T-cell (primary cell): ENCODE measurements at regions not wholly inside any gene's neighbourhood (a gene's known extent, or its start where the extent isn't known, plus 50 kb on each side); places are given as distances from the start of the nearest gene placed in this dataset.
"Not testable (repeated sequence)": the region's sequence is repeated elsewhere in the genome, so short reads cannot be mapped to it uniquely, and the experiment has no call there.

Source experiments
- ATAC-seq, 4 experiments: fragments of 200-7000 bp in 3 of 4; fragments of 150-1000 bp in 1 of 4; cut with Tn5 transposase; replicated peaks in 1 of 4; 1 replicate in 3 of 4; 2 replicates in 1 of 4; pipeline ENCODE4 v1.10.0; 2021; ENCODE audit warnings: moderate library complexity in 3 of 4, mild to moderate bottlenecking in 2 of 4, moderate number of reproducible peaks in 1 of 4
- CTCF ChIA-PET, 2 donors: fragments of 300-600 bp; sonication (Branson Sonifier 250); formaldehyde crosslinking; loops; one replicate each; lab custom pipeline; 2022; ENCODE audit warnings: antibody characterized with exemption in 2 of 2; lab: Charles Lee
- POLR2A ChIA-PET, 2 donors: fragments of 300-600 bp; sonication (Branson Sonifier 250); formaldehyde crosslinking; loops; one replicate each; lab custom pipeline; 2022; ENCODE audit warnings: antibody characterized with exemption in 2 of 2; lab: Charles Lee
- DNase-seq, 35 experiments: peaks; one replicate each; pipeline versions ENCODE4 v3.0.0 to v3.0.0-alpha.2; 2013 to 2023
- H3K27ac ChIP-seq: one replicate; pipeline ENCODE4 v1.5.1; 2013; ENCODE audit warnings: low read length
- H3K27me3 ChIP-seq, 2 experiments: replicated peaks in 1 of 2; 1 replicate in 1 of 2; 2 replicates in 1 of 2; pipeline versions ENCODE4 v1.6.1 to v1.7.0; 2013; ENCODE audit warnings: low read length in 1 of 2, mixed read lengths in 1 of 2; ENCODE audit not compliant: control insufficient read depth in 2 of 2, insufficient read depth in 2 of 2; ENCODE audit errors: extremely low read depth in 1 of 2
- H3K36me3 ChIP-seq, 2 donors: 1 replicate in 1 of 2; 2 replicates in 1 of 2; pipeline versions ENCODE4 v1.6.1 to v1.7.0; 2013; ENCODE audit warnings: low read length in 1 of 2; ENCODE audit not compliant: control insufficient read depth in 2 of 2, insufficient read depth in 1 of 2; ENCODE audit errors: extremely low read depth in 1 of 2
- H3K4me1 ChIP-seq, 2 experiments: 1 replicate in 1 of 2; 2 replicates in 1 of 2; pipeline versions ENCODE4 v1.6.1 to v1.7.0; 2013; ENCODE audit warnings: low read length in 2 of 2, mixed read lengths in 1 of 2; ENCODE audit not compliant: insufficient read depth in 2 of 2, control insufficient read depth in 1 of 2; ENCODE audit errors: extremely low read depth in 1 of 2
- H3K4me3 ChIP-seq, 2 donors: 1 replicate in 1 of 2; 2 replicates in 1 of 2; pipeline versions ENCODE4 v1.5.1 to v1.7.0; 2013; ENCODE audit warnings: mild to moderate bottlenecking in 2 of 2, low read length in 1 of 2, moderate library complexity in 1 of 2; ENCODE audit not compliant: control insufficient read depth in 1 of 2; ENCODE audit errors: extremely low read depth in 1 of 2
- H3K9me3 ChIP-seq: 2 replicates; pipeline ENCODE4 v1.7.0; 2013
- H3K27ac Mint-ChIP-seq, 2 donors: one replicate each; pipeline ENCODE4 v1.8.0; 2020 to 2021; ENCODE audit warnings: mild to moderate bottlenecking in 2 of 2, mixed read lengths in 2 of 2
- H3K27me3 Mint-ChIP-seq, 2 donors: one replicate each; pipeline ENCODE4 v1.8.0; 2021 to 2022; ENCODE audit warnings: mixed read lengths in 2 of 2
- H3K36me3 Mint-ChIP-seq: one replicate; pipeline ENCODE4 v1.8.0; 2021; ENCODE audit warnings: mixed read lengths
- H3K4me1 Mint-ChIP-seq, 3 donors: one replicate each; pipeline ENCODE4 v1.8.0; 2020 to 2022; ENCODE audit warnings: mixed read lengths in 3 of 3, mild to moderate bottlenecking in 1 of 3
- H3K4me3 Mint-ChIP-seq, 3 donors: one replicate each; pipeline ENCODE4 v1.8.0; 2020 to 2022; ENCODE audit warnings: mild to moderate bottlenecking in 3 of 3, mixed read lengths in 3 of 3, moderate library complexity in 3 of 3
- H3K9me3 Mint-ChIP-seq, 3 donors: one replicate each; pipeline ENCODE4 v1.8.0; 2020 to 2022; ENCODE audit warnings: mixed read lengths in 3 of 3
- WGBS: methylation state at CpG from one replicate; pipeline ENCODE4 v1.1.5; 2013; ENCODE audit warnings: missing lambda C conversion rate; ENCODE audit not compliant: insufficient coverage; 5-methylcytosine and 5-hydroxymethylcytosine counted together

GRCh38 chr17:51427323-51427811 is 167.0 kb downstream of the UTP18 start:
- Histone ChIP-seq H3K9me3 (no peaks in the 10 kb centered on the region), H3K27me3 (peaks cover 0 to 3% of the 10 kb centered on the region in 2 experiments), H3K4me3 (peak overlapping the region in 1 of 2 donors; percentile 32), H3K36me3 (no peaks in the 10 kb centered on the region), H3K27ac (peak overlapping the region; percentile 81), H3K4me1 (peaks cover 46 to 56% of the 10 kb centered on the region in 2 experiments)
- ChIA-PET CTCF (no interaction called here), POLR2A (no interaction called here)
- H3K36me3 Mint-ChIP-seq, result no peaks in the 10 kb centered on the region
- ATAC-seq, result peak; percentile 8 to 50 (median 25)
- peaks cover 54 to 67% (median 66%) of the 10 kb centered on the region in 3 donors for H3K4me1 Mint-ChIP-seq
- WGBS, result 40% methylated on average over 4 of the region's 7 CpGs
- peak overlapping the region; percentile 55 to 64 (median 58) for H3K4me3 Mint-ChIP-seq
- no peaks in the 10 kb centered on the region for H3K27me3 Mint-ChIP-seq
- peak overlapping the region; percentile 90 to 91 for H3K27ac Mint-ChIP-seq
- DNase-seq, result peak in 21 of 35 experiments; percentile 6 to 67 (median 20)
- peaks cover 0 to 2% (median 0%) of the 10 kb centered on the region in 3 donors for H3K9me3 Mint-ChIP-seq

GRCh38 chr17:51427856-51428255 is 167.5 kb downstream of the UTP18 start:
- H3K36me3 Mint-ChIP-seq, result no peaks in the 10 kb centered on the region
- peak overlapping the region; percentile 55 to 64 (median 58) for H3K4me3 Mint-ChIP-seq
- ATAC-seq (peak; percentile 88 to 91 (median 90)), DNase-seq (peak; percentile 25 to 87 (median 72))
- H3K36me3 ChIP-seq, result no peaks in the 10 kb centered on the region
- H3K27me3 Mint-ChIP-seq, result no peaks in the 10 kb centered on the region
- peak overlapping the region; percentile 81 for H3K27ac ChIP-seq
- POLR2A ChIA-PET, result no interaction called here
- H3K27ac Mint-ChIP-seq, result peak overlapping the region; percentile 90 to 91
- peaks cover 46 to 56% of the 10 kb centered on the region in 2 experiments for H3K4me1 ChIP-seq
- H3K4me3 ChIP-seq, result peak overlapping the region in 1 of 2 donors; percentile 32
- peaks cover 54 to 62% (median 61%) of the 10 kb centered on the region in 3 donors for H3K4me1 Mint-ChIP-seq
- no peaks in the 10 kb centered on the region for H3K27me3 ChIP-seq
- no peaks in the 10 kb centered on the region for H3K9me3 Mint-ChIP-seq
- WGBS, result 0% methylated on average over 4 of the region's 4 CpGs
- CTCF ChIA-PET, result no interaction called here
- no peaks in the 10 kb centered on the region for H3K9me3 ChIP-seq

GRCh38 chr17:51428668-51429495 is 168.5 kb downstream of the UTP18 start:
- H3K4me1 ChIP-seq, result peaks cover 46 to 56% of the 10 kb centered on the region in 2 experiments

GRCh38 chr17:51429938-51430337 is 169.6 kb downstream of the UTP18 start:
- Mint-ChIP-seq H3K27ac (peak overlapping the region; percentile 90 to 91), H3K4me3 (peak overlapping the region in 2 of 3 donors; percentile 1 to 64), H3K4me1 (peaks cover 61 to 70% (median 67%) of the 10 kb centered on the region in 3 donors)
- Histone ChIP-seq H3K4me1 (peaks cover 46 to 56% of the 10 kb centered on the region in 2 experiments), H3K27ac (peak overlapping the region; percentile 81)
- H3K36me3 Mint-ChIP-seq, POLR2A ChIA-PET, H3K4me3 ChIP-seq, H3K9me3 Mint-ChIP-seq, H3K36me3 ChIP-seq, H3K9me3 ChIP-seq, H3K27me3 Mint-ChIP-seq, ATAC-seq, H3K27me3 ChIP-seq: not testable (repeated sequence)
- CTCF ChIA-PET, result interaction anchor here in 1 of 2 donors (0.6 kb wide), 2 partner anchors 30 to 80 kb away, joined by 3 to 4 read pairs; no protein-coding TSS in a partner anchor
- peak in 3 of 35 experiments; percentile 6 to 24 (median 22) for DNase-seq
- no CpG with 5 or more reads among the region's 3 CpGs for WGBS

More at GRCh38 chr17:51428668-51429495, 168.5 kb downstream of the UTP18 start:
- no peak overlapping the region for H3K4me3 ChIP-seq
- H3K9me3 ChIP-seq, result no peaks in the 10 kb centered on the region
- peak overlapping the region; percentile 81 for H3K27ac ChIP-seq
- DNase-seq, result peak in 2 of 35 experiments; percentile 23 to 43
- CTCF ChIA-PET, result no interaction called here
- POLR2A ChIA-PET, result no interaction called here
- no peaks in the 10 kb centered on the region for H3K27me3 ChIP-seq
- Mint-ChIP-seq H3K27me3 (no peaks in the 10 kb centered on the region), H3K36me3 (no peaks in the 10 kb centered on the region), H3K4me3 (peak overlapping the region in 2 of 3 donors; percentile 28 to 64), H3K9me3 (no peaks in the 10 kb centered on the region), H3K27ac (peak overlapping the region; percentile 90 to 91), H3K4me1 (peaks cover 54 to 61% (median 57%) of the 10 kb centered on the region in 3 donors)
- WGBS, result 67% methylated on average over 6 of the region's 8 CpGs
- H3K36me3 ChIP-seq, result no peaks in the 10 kb centered on the region
- ATAC-seq, result peak in 1 of 4 experiments; percentile 24

GRCh38 chr17:51430591-51430990 is 170.2 kb downstream of the UTP18 start:
- Mint-ChIP-seq H3K27me3 (no peaks in the 10 kb centered on the region), H3K36me3 (no peaks in the 10 kb centered on the region), H3K9me3 (no peaks in the 10 kb centered on the region), H3K4me1 (peaks cover 64 to 74% (median 71%) of the 10 kb centered on the region in 3 donors), H3K27ac (peak overlapping the region; percentile 90 to 91), H3K4me3 (peak overlapping the region in 1 of 3 donors; percentile 64)
- Histone ChIP-seq H3K4me1 (peaks cover 51 to 56% of the 10 kb centered on the region in 2 experiments), H3K9me3 (no peaks in the 10 kb centered on the region), H3K4me3 (no peak overlapping the region), H3K27ac (peak overlapping the region; percentile 81), H3K36me3 (no peaks in the 10 kb centered on the region), H3K27me3 (no peaks in the 10 kb centered on the region)
- ATAC-seq (peak in 3 of 4 experiments; percentile 16 to 39 (median 27)), DNase-seq (peak in 6 of 35 experiments; percentile 11 to 46 (median 22))
- ChIA-PET POLR2A (no interaction called here), CTCF (no interaction called here)
- whole genome bisulfite sequencing, result 69% methylated on average over 2 of the region's 5 CpGs

- Histone ChIP-seq H3K27me3 (no peaks in the 10 kb centered on the region), H3K36me3 (no peaks in the 10 kb centered on the region), H3K27ac (no peak overlapping the region), H3K9me3 (no peaks in the 10 kb centered on the region), H3K4me1 (peaks cover 26 to 35% of the 10 kb centered on the region in 2 experiments), H3K4me3 (no peak overlapping the region)
- H3K36me3 Mint-ChIP-seq, result no peaks in the 10 kb centered on the region
- H3K4me3 Mint-ChIP-seq, result no peak overlapping the region
- ATAC-seq (peak in 1 of 4 experiments; percentile 15), DNase-seq (no peak)
- no peaks in the 10 kb centered on the region for H3K9me3 Mint-ChIP-seq
- 77% methylated on average over 4 of the region's 7 CpGs for WGBS
- POLR2A ChIA-PET, result no interaction called here
- no peaks in the 10 kb centered on the region for H3K27me3 Mint-ChIP-seq
- CTCF ChIA-PET, result no interaction called here
- peaks cover 38 to 51% (median 45%) of the 10 kb centered on the region in 3 donors for H3K4me1 Mint-ChIP-seq
- peak overlapping the region; percentile 62 to 71 for H3K27ac Mint-ChIP-seq
Observed at GRCh38 chr17:51434434-51435170, 174.3 kb downstream of the UTP18 start.
